Mesendoderm (in vitro differentiated cells): ENCODE measurements at regions not wholly inside any gene's neighbourhood (a gene's known extent, or its start where the extent isn't known, plus 50 kb on each side); places are given as distances from the start of the nearest gene placed in this dataset.
A peak's percentile ranks its signal among the peaks of the same experiment; 100 is the strongest.

Source experiments
- DNase-seq: peaks from one replicate; pipeline ENCODE4 v3.0.0; 2013
- H2AK5ac ChIP-seq: 2 replicates; pipeline ENCODE4 v1.6.1; 2013; ENCODE audit warnings: low read length, inconsistent platforms
- H2BK120ac ChIP-seq: 2 replicates; pipeline ENCODE4 v1.6.1; 2013; ENCODE audit warnings: low read depth, mild to moderate bottlenecking, low read length, moderate library complexity, mixed read lengths
- H2BK15ac ChIP-seq: replicated peaks from 2 replicates; pipeline ENCODE4 v1.6.1; 2013; ENCODE audit warnings: low read depth, mild to moderate bottlenecking, moderate library complexity
- H2BK5ac ChIP-seq: 2 replicates; pipeline ENCODE4 v1.6.1; 2013; ENCODE audit warnings: low read length, inconsistent platforms
- H3K18ac ChIP-seq: 2 replicates; pipeline ENCODE4 v1.6.1; 2013; ENCODE audit warnings: mild to moderate bottlenecking, low read length, mixed read lengths
- H3K23ac ChIP-seq: one replicate; pipeline ENCODE4 v1.6.1; 2013; ENCODE audit warnings: low read length
- H3K27ac ChIP-seq: 2 replicates; pipeline ENCODE4 v1.5.1; 2013; ENCODE audit warnings: low read depth, mild to moderate bottlenecking, inconsistent platforms, low read length, moderate library complexity
- H3K27me3 ChIP-seq: 2 replicates; pipeline ENCODE4 v1.6.1; 2013; ENCODE audit warnings: low read length, control low read depth, mild to moderate bottlenecking, inconsistent platforms; ENCODE audit not compliant: insufficient read depth, poor library complexity
- H3K36me3 ChIP-seq: 2 replicates; pipeline ENCODE4 v1.6.1; 2013; ENCODE audit warnings: low read length, inconsistent platforms; ENCODE audit not compliant: control insufficient read depth, insufficient read depth
- H3K4ac ChIP-seq: one replicate; pipeline ENCODE4 v1.6.1; 2013; ENCODE audit warnings: low read depth, mild to moderate bottlenecking, low read length, moderate library complexity
- H3K4me1 ChIP-seq: 2 replicates; pipeline ENCODE4 v1.6.1; 2013; ENCODE audit warnings: low read depth, low read length, inconsistent platforms; ENCODE audit not compliant: control insufficient read depth
- H3K4me2 ChIP-seq: 2 replicates; pipeline ENCODE4 v1.6.1; 2013; ENCODE audit warnings: low read length
- H3K4me3 ChIP-seq: 2 replicates; pipeline ENCODE4 v1.5.1; 2013; ENCODE audit warnings: mild to moderate bottlenecking, low read length
- H3K56ac ChIP-seq: one replicate; pipeline ENCODE4 v1.6.1; 2013; ENCODE audit warnings: low read length
- H3K79me1 ChIP-seq: 2 replicates; pipeline ENCODE4 v1.6.1; 2013; ENCODE audit warnings: low read length, inconsistent platforms
- H3K79me2 ChIP-seq: 2 replicates; pipeline ENCODE4 v1.6.1; 2013; ENCODE audit warnings: mild to moderate bottlenecking, low read length; ENCODE audit not compliant: control insufficient read depth, insufficient read depth
- H3K9ac ChIP-seq: 2 replicates; pipeline ENCODE4 v1.6.1; 2013; ENCODE audit warnings: low read length, inconsistent platforms
- H4K5ac ChIP-seq: one replicate; pipeline ENCODE4 v1.6.1; 2013; ENCODE audit warnings: low read length
- H4K8ac ChIP-seq: one replicate; pipeline ENCODE4 v1.6.1; 2013; ENCODE audit warnings: low read depth, mild to moderate bottlenecking, control low read depth, low read length, moderate library complexity
- WGBS: extraction: QIAGEN DNeasy Blood & Tissue Kit; methylation state at CpG from one replicate; pipeline ENCODE4 v1.1.7; 2013; ENCODE audit warnings: low lambda C conversion rate, missing lambda C conversion rate; ENCODE audit not compliant: insufficient coverage; ENCODE audit errors: extremely low coverage; 5-methylcytosine and 5-hydroxymethylcytosine counted together

DNA sequence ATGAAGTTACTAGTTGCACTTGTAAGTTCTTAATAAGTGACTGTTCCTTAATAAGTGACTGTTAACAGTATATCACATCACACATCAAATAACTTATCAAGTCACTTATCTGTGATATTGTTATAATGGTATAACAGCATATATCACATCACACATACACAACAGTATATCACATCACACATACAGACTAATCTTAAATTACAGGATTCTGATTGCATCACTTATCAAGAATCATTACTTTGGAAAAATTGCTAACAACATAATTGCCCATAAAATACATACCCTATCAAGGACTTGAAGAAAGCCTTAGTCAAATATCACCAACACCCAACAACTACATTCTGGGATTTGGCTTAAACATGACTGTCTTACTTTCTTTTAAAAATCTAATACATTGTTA, 813.5 kb downstream of the LTN1 start:
- Histone ChIP-seq H2AK5ac (no peak overlapping the region), H4K5ac (no peak overlapping the region)

DNA sequence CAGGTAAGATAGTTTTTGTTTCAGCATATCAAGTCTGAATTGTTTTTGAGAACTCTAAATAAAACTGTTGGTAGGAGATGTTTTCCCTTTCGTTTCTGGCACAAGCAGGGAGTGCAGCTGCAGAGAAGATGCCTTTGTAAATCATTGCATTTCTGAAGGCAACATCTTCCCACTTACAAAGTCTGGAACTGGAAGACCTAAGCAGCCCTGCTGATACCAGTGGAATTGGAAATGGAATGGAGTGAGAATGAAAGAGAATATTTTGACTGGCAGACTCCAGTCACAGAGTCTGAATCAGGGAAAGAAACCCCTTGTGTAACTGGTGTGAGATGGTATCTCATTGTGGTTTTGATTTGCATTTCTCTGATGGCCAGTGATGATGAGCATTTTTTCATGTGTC, 815.6 kb downstream of the LTN1 start:
- Histone ChIP-seq H3K4ac (no peak overlapping the region), H3K27me3 (no peaks in the 10 kb centered on the region), H3K56ac (no peak overlapping the region), H4K8ac (no peak overlapping the region), H3K36me3 (no peaks in the 10 kb centered on the region), H3K79me2 (no peaks in the 10 kb centered on the region), H2BK15ac (no peak overlapping the region), H3K4me2 (no peak overlapping the region), H3K18ac (no peak overlapping the region), H3K4me3 (no peak overlapping the region), H3K23ac (no peak overlapping the region), H3K27ac (no peak overlapping the region), H3K9ac (no peak overlapping the region), H2BK120ac (no peak overlapping the region), H3K4me1 (no peaks in the 10 kb centered on the region), H4K5ac (no peak overlapping the region), H3K79me1 (no peaks in the 10 kb centered on the region), H2AK5ac (no peak overlapping the region), H2BK5ac (no peak overlapping the region)
- no CpG with 5 or more reads among the region's 1 CpG for WGBS
- DNase-seq = no peak

More for the DNA sequence above, 813.5 kb downstream of the LTN1 start:
- H3K27me3 ChIP-seq = no peaks in the 10 kb centered on the region
- no peaks in the 10 kb centered on the region for H3K36me3 ChIP-seq
- H3K56ac ChIP-seq = no peak overlapping the region
- H3K4me2 ChIP-seq = no peak overlapping the region
- H2BK120ac ChIP-seq = no peak overlapping the region
- no peak overlapping the region for H3K4ac ChIP-seq
- no peak overlapping the region for H4K8ac ChIP-seq
- DNase-seq = no peak
- no peak overlapping the region for H3K4me3 ChIP-seq
- H2BK5ac ChIP-seq = no peak overlapping the region
- no peak overlapping the region for H3K9ac ChIP-seq
- H3K18ac ChIP-seq = no peak overlapping the region
- no peaks in the 10 kb centered on the region for H3K79me1 ChIP-seq
- no peak overlapping the region for H3K27ac ChIP-seq
- no peak overlapping the region for H2BK15ac ChIP-seq
- no peak overlapping the region for H3K23ac ChIP-seq
- H3K79me2 ChIP-seq = no peaks in the 10 kb centered on the region
- no peaks in the 10 kb centered on the region for H3K4me1 ChIP-seq

DNA sequence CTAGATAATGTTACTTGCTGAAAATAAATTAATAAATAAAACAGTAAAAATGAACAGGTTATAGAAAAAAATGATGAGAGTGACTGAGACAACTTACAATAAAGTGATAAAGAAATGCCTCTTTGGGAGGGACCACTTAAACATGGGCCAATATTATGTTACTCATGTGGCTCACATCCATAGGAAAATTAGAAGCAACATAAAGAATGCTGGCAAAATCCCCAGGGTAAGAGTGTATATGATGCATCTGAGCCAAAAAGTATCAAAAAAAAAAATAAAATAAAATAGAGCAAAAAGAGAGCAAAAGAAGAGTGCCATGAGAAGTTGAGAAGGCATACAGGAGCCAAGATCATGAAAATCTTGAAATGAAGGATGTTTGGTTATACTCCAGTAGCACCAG, 818.0 kb downstream of the LTN1 start:
- Histone ChIP-seq H3K4me2 (no peak overlapping the region), H3K79me1 (no peaks in the 10 kb centered on the region), H3K4ac (no peak overlapping the region), H3K27me3 (no peaks in the 10 kb centered on the region), H3K18ac (no peak overlapping the region), H3K4me3 (no peak overlapping the region), H3K56ac (no peak overlapping the region), H3K23ac (no peak overlapping the region), H4K8ac (no peak overlapping the region), H3K4me1 (no peaks in the 10 kb centered on the region), H2BK5ac (no peak overlapping the region), H3K36me3 (no peaks in the 10 kb centered on the region), H2BK120ac (no peak overlapping the region), H2AK5ac (no peak overlapping the region), H2BK15ac (no peak overlapping the region), H3K27ac (no peak overlapping the region), H3K79me2 (no peaks in the 10 kb centered on the region), H3K9ac (no peak overlapping the region), H4K5ac (no peak overlapping the region)
- DNase-seq = no peak

DNA sequence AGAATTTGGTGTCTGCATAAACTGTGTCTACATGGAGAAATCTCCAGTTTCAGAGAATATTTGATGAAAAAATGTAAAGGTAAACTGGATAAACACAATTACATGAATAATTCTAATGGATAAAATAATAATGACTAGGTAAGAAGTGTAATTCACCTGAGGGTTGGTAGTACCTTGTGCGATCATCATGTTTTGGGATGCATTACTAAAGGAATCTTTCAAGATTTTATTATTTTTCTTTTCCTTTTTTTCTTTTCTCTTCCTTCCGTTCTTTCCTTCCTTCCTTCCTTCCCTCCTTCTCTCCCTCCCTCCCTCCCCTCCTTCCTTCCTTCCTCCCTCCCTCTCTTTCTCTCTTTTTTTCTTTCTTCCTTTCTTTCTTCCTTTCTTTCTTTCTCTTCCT, 818.7 kb downstream of the LTN1 start:
- no peak for DNase-seq
- Histone ChIP-seq H4K8ac (no peak overlapping the region), H3K18ac (no peak overlapping the region), H3K36me3 (no peaks in the 10 kb centered on the region), H3K56ac (no peak overlapping the region), H3K4me3 (no peak overlapping the region), H2AK5ac (no peak overlapping the region), H3K79me1 (no peaks in the 10 kb centered on the region), H2BK15ac (no peak overlapping the region), H2BK120ac (no peak overlapping the region), H4K5ac (no peak overlapping the region), H3K4me1 (no peaks in the 10 kb centered on the region), H3K23ac (no peak overlapping the region), H2BK5ac (no peak overlapping the region), H3K27me3 (no peaks in the 10 kb centered on the region), H3K79me2 (no peaks in the 10 kb centered on the region), H3K4me2 (no peak overlapping the region), H3K4ac (no peak overlapping the region), H3K27ac (no peak overlapping the region), H3K9ac (no peak overlapping the region)
- no CpG with 5 or more reads among the region's 2 CpGs for WGBS

DNA sequence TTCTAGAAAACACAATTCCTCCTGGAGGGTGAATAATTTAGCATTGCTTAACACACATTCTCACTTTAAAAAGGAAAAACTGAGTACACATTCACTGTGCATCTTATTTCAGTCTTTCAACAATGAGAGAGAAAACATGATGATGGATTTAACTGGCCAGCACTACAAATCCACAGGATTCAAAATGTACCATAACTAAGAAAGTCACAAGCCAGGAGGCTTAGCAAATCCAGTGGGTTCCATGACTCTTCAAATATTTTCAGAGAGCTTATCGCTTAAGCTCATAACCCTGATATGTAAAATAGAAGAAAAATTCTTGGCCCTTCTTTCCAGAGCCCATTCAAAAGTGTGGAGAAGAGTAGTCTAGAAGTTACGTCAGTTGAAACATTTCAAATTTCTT, 820.3 kb downstream of the LTN1 start:
- Histone ChIP-seq H3K79me2 (no peaks in the 10 kb centered on the region), H2AK5ac (no peak overlapping the region), H3K18ac (no peak overlapping the region), H3K4me1 (no peaks in the 10 kb centered on the region), H3K79me1 (no peaks in the 10 kb centered on the region), H2BK120ac (no peak overlapping the region), H3K23ac (no peak overlapping the region), H3K36me3 (no peaks in the 10 kb centered on the region), H4K5ac (no peak overlapping the region), H3K4me3 (no peak overlapping the region), H3K9ac (no peak overlapping the region), H3K27me3 (no peaks in the 10 kb centered on the region), H3K4ac (no peak overlapping the region), H4K8ac (no peak overlapping the region), H3K4me2 (no peak overlapping the region), H3K56ac (no peak overlapping the region), H3K27ac (no peak overlapping the region), H2BK5ac (no peak overlapping the region), H2BK15ac (no peak overlapping the region)
- no CpG with 5 or more reads among the region's 2 CpGs for WGBS
- no peak for DNase-seq

DNA sequence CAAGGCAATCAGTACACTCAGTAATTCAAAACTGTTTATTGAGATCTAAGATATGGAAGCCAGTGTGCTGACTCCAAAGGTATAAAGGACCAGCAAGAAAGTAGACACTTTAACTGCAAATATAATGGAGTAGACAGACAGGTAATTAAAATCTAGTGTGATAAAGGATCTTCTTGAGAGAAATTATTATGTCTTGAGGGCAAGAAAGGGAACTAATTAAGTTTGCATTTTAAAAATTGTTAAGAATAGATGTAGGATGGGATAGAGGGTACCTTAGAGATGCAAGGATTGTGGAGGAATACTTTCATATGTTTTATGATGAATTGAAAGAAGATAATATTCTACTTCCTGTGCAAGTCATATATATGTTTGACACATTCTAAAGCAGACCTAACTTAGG, 825.3 kb downstream of the LTN1 start:
- no peak overlapping the region for H3K56ac ChIP-seq
- H3K18ac ChIP-seq = peak overlapping the region; percentile 92
- no peak for DNase-seq

More for the DNA sequence above, 825.3 kb downstream of the LTN1 start:
- Histone ChIP-seq H3K4me3 (no peak overlapping the region), H3K4ac (no peak overlapping the region), H4K5ac (no peak overlapping the region), H2BK15ac (peak overlapping the region; percentile 74), H2BK5ac (no peak overlapping the region), H3K79me2 (no peaks in the 10 kb centered on the region), H3K79me1 (no peaks in the 10 kb centered on the region), H2BK120ac (peak overlapping the region; percentile 61), H3K36me3 (no peaks in the 10 kb centered on the region), H3K23ac (no peak overlapping the region), H2AK5ac (no peak overlapping the region), H3K4me2 (no peak overlapping the region), H3K4me1 (no peaks in the 10 kb centered on the region), H3K27me3 (no peaks in the 10 kb centered on the region), H4K8ac (no peak overlapping the region), H3K9ac (no peak overlapping the region), H3K27ac (peak overlapping the region; percentile 13)
